AG09319 (cell line): ENCODE measurements at regions not wholly inside any gene's neighbourhood (a gene's known extent, or its start where the extent isn't known, plus 50 kb on each side); places are given as distances from the start of the nearest gene placed in this dataset.

Experiments used
- DNase-seq: peaks from one replicate; pipeline ENCODE4 v3.0.0-alpha.2; 2010; ENCODE audit warnings: low read depth; ENCODE audit errors: extremely low read depth
- CTCF ChIP-seq: IDR thresholded peaks from 2 replicates; pipeline ENCODE4 v1.5.1; 2011; ENCODE audit warnings: low read depth, mild to moderate bottlenecking, inconsistent platforms, low read length, moderate library complexity

GRCh38 chr15:98123297-98123696, 162.8 kb downstream of the ARRDC4 start:
- TF ChIP-seq CTCF, result no peak
- no peak for DNase-seq

- TF ChIP-seq CTCF, result no peak
- no peak for DNase-seq
Measured at GRCh38 chr15:98123834-98124233, 163.3 kb downstream of the ARRDC4 start.

- TF ChIP-seq CTCF, result no peak
- DNase-seq, result no peak
Measured at GRCh38 chr15:98124581-98124980, 164.1 kb downstream of the ARRDC4 start.

GRCh38 chr15:98126326-98127085, 166.0 kb downstream of the ARRDC4 start:
- no peak for TF ChIP-seq CTCF
- DNase-seq, result no peak

- TF ChIP-seq CTCF, result no peak
- DNase-seq, result no peak
Measured at GRCh38 chr15:98127586-98127985, 167.1 kb downstream of the ARRDC4 start.

- TF ChIP-seq CTCF, result no peak
- no peak for DNase-seq
Measured at GRCh38 chr15:98131924-98132323, 171.4 kb downstream of the ARRDC4 start.

- no peak for DNase-seq
- no peak for TF ChIP-seq CTCF
Measured at GRCh38 chr15:98134905-98135304, 174.4 kb downstream of the ARRDC4 start.
